Epithelial cell of proximal tubule (primary cell): ENCODE measurements at regions not wholly inside any gene's neighbourhood (a gene's known extent, or its start where the extent isn't known, plus 50 kb on each side); places are given as distances from the start of the nearest gene placed in this dataset.

Source experiments
- DNase-seq: peaks from one replicate; pipeline ENCODE4 v3.0.0-alpha.2; 2011; ENCODE audit warnings: low read depth
- H3K4me3 ChIP-seq: 2 replicates; pipeline ENCODE4 v1.5.1; 2011; ENCODE audit warnings: low read depth, mild to moderate bottlenecking, low read length
- CTCF ChIP-seq: conservative IDR thresholded peaks from 2 replicates; pipeline ENCODE4 v1.5.1; 2012; ENCODE audit warnings: low read depth, mild to moderate bottlenecking, low read length

- DNase-seq, result no peak
These were observed 132.8 kb upstream of the REG3A start for GRCh38 chr2:79292239-79292957.

GRCh38 chr2:79275863-79276262 is 116.3 kb upstream of the REG3A start:
- H3K4me3 ChIP-seq, result no peak overlapping the region
- no peak for TF ChIP-seq CTCF
- DNase-seq, result no peak

More at GRCh38 chr2:79292239-79292957, 132.8 kb upstream of the REG3A start:
- H3K4me3 ChIP-seq, result no peak overlapping the region
- TF ChIP-seq CTCF, result no peak

- DNase-seq, result no peak
- H3K4me3 ChIP-seq, result no peak overlapping the region
- no peak for TF ChIP-seq CTCF
These were observed 115.6 kb upstream of the REG3A start for GRCh38 chr2:79275197-79275596.

- TF ChIP-seq CTCF, result no peak
- DNase-seq, result no peak
- H3K4me3 ChIP-seq, result no peak overlapping the region
These were observed 113.1 kb upstream of the REG3A start for GRCh38 chr2:79272616-79273015.

GRCh38 chr2:79271456-79271855 is 111.9 kb upstream of the REG3A start:
- DNase-seq, result no peak
- TF ChIP-seq CTCF, result no peak
- H3K4me3 ChIP-seq, result no peak overlapping the region

GRCh38 chr2:79260848-79261247 is 101.3 kb upstream of the REG3A start:
- no peak for DNase-seq
- H3K4me3 ChIP-seq, result no peak overlapping the region
- no peak for TF ChIP-seq CTCF

- TF ChIP-seq CTCF, result no peak
- no peak for DNase-seq
- no peak overlapping the region for H3K4me3 ChIP-seq
These were observed 100.4 kb upstream of the REG3A start for GRCh38 chr2:79259959-79260358.
